NCI-H2081 treated with DMSO at 0.1 percent for 48 hours (cell line): ENCODE measurements at regions not wholly inside any gene's neighbourhood (a gene's known extent, or its start where the extent isn't known, plus 50 kb on each side); places are given as distances from the start of the nearest gene placed in this dataset.

Experiments
- DNase-seq: peaks from one replicate; lab custom pipeline; 2025; lab: John Stamatoyannopoulos, UW

- DNase-seq, result no peak
Observed at GRCh38 chr16:63372283-63372682, 1336.0 kb upstream of the CDH8 start.

- no peak for DNase-seq
Observed at GRCh38 chr16:63365649-63366304, 1329.5 kb upstream of the CDH8 start.

- DNase-seq, result no peak
Observed at GRCh38 chr16:63363738-63364137, 1327.5 kb upstream of the CDH8 start.

- no peak for DNase-seq
Observed at GRCh38 chr16:63361032-63361624, 1324.9 kb upstream of the CDH8 start.

GRCh38 chr16:63349961-63350360, 1313.7 kb upstream of the CDH8 start:
- no peak for DNase-seq

- DNase-seq, result no peak
Observed at GRCh38 chr16:63346000-63346399, 1309.8 kb upstream of the CDH8 start.

GRCh38 chr16:63337264-63337663, 1301.0 kb upstream of the CDH8 start:
- no peak for DNase-seq

GRCh38 chr16:63331111-63331510, 1294.9 kb upstream of the CDH8 start:
- no peak for DNase-seq

- DNase-seq, result no peak
Observed at GRCh38 chr16:63326736-63327339, 1290.6 kb upstream of the CDH8 start.

- DNase-seq, result no peak
Observed at GRCh38 chr16:63323722-63324705, 1287.8 kb upstream of the CDH8 start.

- no peak for DNase-seq
Observed at GRCh38 chr16:63323055-63323454, 1286.8 kb upstream of the CDH8 start.

GRCh38 chr16:63315229-63315628, 1279.0 kb upstream of the CDH8 start:
- no peak for DNase-seq

- DNase-seq, result no peak
Observed at GRCh38 chr16:63312346-63312745, 1276.1 kb upstream of the CDH8 start.

- DNase-seq, result no peak
Observed at GRCh38 chr16:63311313-63311712, 1275.1 kb upstream of the CDH8 start.

GRCh38 chr16:63302811-63303210, 1266.6 kb upstream of the CDH8 start:
- no peak for DNase-seq

- DNase-seq, result no peak
Observed at GRCh38 chr16:63301349-63301748, 1265.1 kb upstream of the CDH8 start.

- no peak for DNase-seq
Observed at GRCh38 chr16:63298993-63299392, 1262.8 kb upstream of the CDH8 start.

GRCh38 chr16:63292036-63292435, 1255.8 kb upstream of the CDH8 start:
- DNase-seq, result no peak

GRCh38 chr16:63289834-63290460, 1253.7 kb upstream of the CDH8 start:
- peak; percentile 1 for DNase-seq

GRCh38 chr16:63287401-63287800, 1251.2 kb upstream of the CDH8 start:
- DNase-seq, result no peak

GRCh38 chr16:63283721-63284120, 1247.5 kb upstream of the CDH8 start:
- no peak for DNase-seq

GRCh38 chr16:63244631-63245030, 1208.4 kb upstream of the CDH8 start:
- DNase-seq, result no peak
